GM20000 (cell line): ENCODE measurements at regions not wholly inside any gene's neighbourhood (a gene's known extent, or its start where the extent isn't known, plus 50 kb on each side); places are given as distances from the start of the nearest gene placed in this dataset.

ENCODE experiments used
- DNase-seq: peaks from one replicate; pipeline ENCODE4 v3.0.0; 2012; ENCODE audit warnings: low spot score
- CTCF ChIP-seq: IDR thresholded peaks from 2 replicates; pipeline ENCODE4 v1.5.1; 2012; ENCODE audit warnings: mild to moderate bottlenecking, control low read depth; ENCODE audit errors: extremely low read depth, missing control alignments

- DNase-seq: no peak
- TF ChIP-seq CTCF: no peak
Measured at GRCh38 chr21:22292144-22292543, 1293.9 kb downstream of the NCAM2 start.

GRCh38 chr21:22297575-22297974 lies 1299.4 kb downstream of the NCAM2 start:
- DNase-seq: no peak
- TF ChIP-seq CTCF: no peak

GRCh38 chr21:22311741-22312462 lies 1313.7 kb downstream of the NCAM2 start:
- no peak for TF ChIP-seq CTCF
- no peak for DNase-seq

- TF ChIP-seq CTCF: no peak
- DNase-seq: no peak
Measured at GRCh38 chr21:22314963-22315362, 1316.8 kb downstream of the NCAM2 start.

- no peak for TF ChIP-seq CTCF
- DNase-seq: no peak
Measured at GRCh38 chr21:22319435-22319834, 1321.2 kb downstream of the NCAM2 start.

- no peak for DNase-seq
- no peak for TF ChIP-seq CTCF
Measured at GRCh38 chr21:22342889-22343288, 1344.7 kb downstream of the NCAM2 start.

- no peak for DNase-seq
- no peak for TF ChIP-seq CTCF
Measured at GRCh38 chr21:22343303-22343702, 1345.1 kb downstream of the NCAM2 start.
